ENCODE measurements at regions not wholly inside any gene's neighbourhood (a gene's known extent, or its start where the extent isn't known, plus 50 kb on each side); places are given as distances from the start of the nearest gene placed in this dataset.

- no peak for TF ChIP-seq CTCF (conservative IDR thresholded peaks at IDR 0.05 in 1 of 2, IDR thresholded peaks at IDR 0.05 in 1 of 2; ENCODE audit: low read depth in 1 of 2, low read length in 2 of 2)
- TF ChIP-seq EZH2 (IDR thresholded peaks at IDR 0.05; ENCODE audit: low read length, missing control alignments) = no peak
These were observed 584.4 kb downstream of the PSAT1 start for GRCh38 chr9:78881295-78881694.
